ENCODE measurements at regions not wholly inside any gene's neighbourhood (a gene's known extent, or its start where the extent isn't known, plus 50 kb on each side); places are given as distances from the start of the nearest gene placed in this dataset.

DNA sequence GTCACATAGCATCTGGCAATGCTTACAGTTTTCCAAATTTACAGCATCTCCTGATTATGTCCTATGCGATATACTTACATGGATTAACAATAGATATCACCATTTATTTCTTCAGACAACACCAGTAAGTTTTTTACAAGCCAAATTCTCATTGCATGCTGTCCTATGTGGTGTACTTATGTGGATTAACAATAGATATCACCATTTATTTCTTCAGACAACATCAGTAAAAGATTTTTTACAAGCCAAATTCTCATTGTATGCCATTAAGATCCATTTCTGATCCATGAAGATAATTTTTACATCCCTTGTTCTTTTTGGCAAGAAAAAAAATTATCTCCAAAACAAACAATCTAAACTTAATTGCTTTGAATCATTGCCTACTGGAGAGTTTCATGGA, 340.9 kb downstream of the KCNN2 start:
- Histone ChIP-seq H3K27ac (ENCODE audit: low read depth, low read length) (no peak overlapping the region), H3F3A (ENCODE audit: insufficient read depth) (no peaks in the 10 kb centered on the region), H3K4me3 (ENCODE audit: insufficient read depth, low read length, poor library complexity, severe bottlenecking) (no peak overlapping the region), H3K9me2 (replicated peaks; ENCODE audit: insufficient read depth, low read length) (no peaks in the 10 kb centered on the region), H3K36me3 (ENCODE audit: low read length) (no peaks in the 10 kb centered on the region), H3K9me3 (ENCODE audit: insufficient read depth, low read length) (no peaks in the 10 kb centered on the region), H3K79me2 (ENCODE audit: insufficient read depth, low read length) (no peaks in the 10 kb centered on the region), H3K9ac (ENCODE audit: low read length) (no peak overlapping the region), H2AFZ (ENCODE audit: low read depth, low read length, severe bottlenecking) (no peak overlapping the region), H3K4me2 (ENCODE audit: low read depth, low read length, poor library complexity, severe bottlenecking) (no peak overlapping the region), H3K27me3 (ENCODE audit: low read length) (no peaks in the 10 kb centered on the region), H4K20me1 (ENCODE audit: low read depth, low read length) (no peaks in the 10 kb centered on the region)
- TF ChIP-seq, protein P1, sequence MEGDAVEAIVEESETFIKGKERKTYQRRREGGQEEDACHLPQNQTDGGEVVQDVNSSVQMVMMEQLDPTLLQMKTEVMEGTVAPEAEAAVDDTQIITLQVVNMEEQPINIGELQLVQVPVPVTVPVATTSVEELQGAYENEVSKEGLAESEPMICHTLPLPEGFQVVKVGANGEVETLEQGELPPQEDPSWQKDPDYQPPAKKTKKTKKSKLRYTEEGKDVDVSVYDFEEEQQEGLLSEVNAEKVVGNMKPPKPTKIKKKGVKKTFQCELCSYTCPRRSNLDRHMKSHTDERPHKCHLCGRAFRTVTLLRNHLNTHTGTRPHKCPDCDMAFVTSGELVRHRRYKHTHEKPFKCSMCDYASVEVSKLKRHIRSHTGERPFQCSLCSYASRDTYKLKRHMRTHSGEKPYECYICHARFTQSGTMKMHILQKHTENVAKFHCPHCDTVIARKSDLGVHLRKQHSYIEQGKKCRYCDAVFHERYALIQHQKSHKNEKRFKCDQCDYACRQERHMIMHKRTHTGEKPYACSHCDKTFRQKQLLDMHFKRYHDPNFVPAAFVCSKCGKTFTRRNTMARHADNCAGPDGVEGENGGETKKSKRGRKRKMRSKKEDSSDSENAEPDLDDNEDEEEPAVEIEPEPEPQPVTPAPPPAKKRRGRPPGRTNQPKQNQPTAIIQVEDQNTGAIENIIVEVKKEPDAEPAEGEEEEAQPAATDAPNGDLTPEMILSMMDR (IDR thresholded peaks at IDR 0.05; ENCODE audit: insufficient read depth, low read length, poor library complexity, severe bottlenecking), result no peak

- Histone ChIP-seq H3K27ac (ENCODE audit: low read depth, low read length) (no peak overlapping the region), H3K9me3 (ENCODE audit: insufficient read depth, low read length) (no peaks in the 10 kb centered on the region), H4K20me1 (ENCODE audit: low read depth, low read length) (no peaks in the 10 kb centered on the region), H3K9me2 (replicated peaks; ENCODE audit: insufficient read depth, low read length) (no peaks in the 10 kb centered on the region), H3K27me3 (ENCODE audit: low read length) (no peaks in the 10 kb centered on the region), H2AFZ (ENCODE audit: low read depth, low read length, severe bottlenecking) (no peak overlapping the region), H3K4me3 (ENCODE audit: insufficient read depth, low read length, poor library complexity, severe bottlenecking) (no peak overlapping the region), H3K36me3 (ENCODE audit: low read length) (no peaks in the 10 kb centered on the region), H3K9ac (ENCODE audit: low read length) (no peak overlapping the region), H3F3A (ENCODE audit: insufficient read depth) (no peaks in the 10 kb centered on the region), H3K79me2 (ENCODE audit: insufficient read depth, low read length) (no peaks in the 10 kb centered on the region), H3K4me2 (ENCODE audit: low read depth, low read length, poor library complexity, severe bottlenecking) (no peak overlapping the region)
- TF ChIP-seq, protein P1 (IDR thresholded peaks at IDR 0.05; ENCODE audit: insufficient read depth, low read length, poor library complexity, severe bottlenecking), result no peak
- no peak for TF ChIP-seq EZH2phosphoT487 (conservative IDR thresholded peaks at IDR 0.05; ENCODE audit: low read length)
Observed at GRCh38 chr5:114702136-114702535, 340.3 kb downstream of the KCNN2 start.

- H3K9me3 ChIP-seq (ENCODE audit: insufficient read depth, low read length), result no peaks in the 10 kb centered on the region
- H4K20me1 ChIP-seq (ENCODE audit: low read depth, low read length), result no peaks in the 10 kb centered on the region
- no peak overlapping the region for H2AFZ ChIP-seq (ENCODE audit: low read depth, low read length, severe bottlenecking)
- no peaks in the 10 kb centered on the region for H3F3A ChIP-seq (ENCODE audit: insufficient read depth)
- H3K9ac ChIP-seq (ENCODE audit: low read length), result no peak overlapping the region
- H3K27me3 ChIP-seq (ENCODE audit: low read length), result no peaks in the 10 kb centered on the region
- no peaks in the 10 kb centered on the region for H3K36me3 ChIP-seq (ENCODE audit: low read length)
- H3K4me2 ChIP-seq (ENCODE audit: low read depth, low read length, poor library complexity, severe bottlenecking), result no peak overlapping the region
- H3K4me3 ChIP-seq (ENCODE audit: insufficient read depth, low read length, poor library complexity, severe bottlenecking), result no peak overlapping the region
- TF ChIP-seq, protein P1 (IDR thresholded peaks at IDR 0.05; ENCODE audit: insufficient read depth, low read length, poor library complexity, severe bottlenecking), result no peak
- no peak for TF ChIP-seq EZH2phosphoT487 (conservative IDR thresholded peaks at IDR 0.05; ENCODE audit: low read length)
- no peaks in the 10 kb centered on the region for H3K79me2 ChIP-seq (ENCODE audit: insufficient read depth, low read length)
- H3K27ac ChIP-seq (ENCODE audit: low read depth, low read length), result no peak overlapping the region
- H3K9me2 ChIP-seq (replicated peaks; ENCODE audit: insufficient read depth, low read length), result no peaks in the 10 kb centered on the region
Observed at GRCh38 chr5:114700823-114701222, 339.0 kb downstream of the KCNN2 start.

Measured in SU-DHL-6 (cell line).